H1 (cell line): ENCODE measurements at regions not wholly inside any gene's neighbourhood (a gene's known extent, or its start where the extent isn't known, plus 50 kb on each side); places are given as distances from the start of the nearest gene placed in this dataset.
A peak's percentile ranks its signal among the peaks of the same experiment; 100 is the strongest.

Experiments used
- CTCF ChIA-PET: fragments of 300-600 bp; sonication (Branson Sonifier 250); formaldehyde crosslinking; loops from one replicate; lab custom pipeline; 2021; ENCODE audit not compliant: partially characterized antibody; lab: Charles Lee
- POLR2A ChIA-PET: fragments of 300-600 bp; sonication (Branson Sonifier 250); formaldehyde crosslinking; loops from one replicate; lab custom pipeline; 2021; ENCODE audit warnings: inconsistent platforms; ENCODE audit not compliant: partially characterized antibody; lab: Charles Lee
- DNase-seq, 2 experiments: peaks; one replicate each; pipeline versions ENCODE4 v3.0.0 to v3.0.0-alpha.2; 2010 to 2022; ENCODE audit warnings: low spot score in 2 of 2, low read depth in 1 of 2, mixed read lengths in 1 of 2
- FAIRE-seq: peaks from 2 replicates; lab custom pipeline; 2011; peaks lifted over from hg19 to GRCh38; lab: Jason Lieb, UNC
- H2AFZ ChIP-seq: 2 replicates; pipeline ENCODE4 v1.8.1; 2012; ENCODE audit warnings: low read length, inconsistent platforms
- H2AK5ac ChIP-seq: 2 replicates; pipeline ENCODE4 v1.6.1; 2013; ENCODE audit warnings: low read depth, low read length
- H2BK120ac ChIP-seq: replicated peaks from 2 replicates; pipeline ENCODE3; 2013; ENCODE audit warnings: low read depth, low read length, inconsistent platforms
- H2BK12ac ChIP-seq: 2 replicates; pipeline ENCODE4 v1.6.1; 2013; ENCODE audit warnings: low read depth, low read length
- H2BK15ac ChIP-seq: 2 replicates; pipeline ENCODE4 v1.6.1; 2013; ENCODE audit warnings: low read length
- H2BK20ac ChIP-seq: 2 replicates; pipeline ENCODE4 v1.6.1; 2013; ENCODE audit warnings: low read length
- H2BK5ac ChIP-seq: 2 replicates; pipeline ENCODE4 v1.6.1; 2013; ENCODE audit warnings: low read depth, low read length
- H3K14ac ChIP-seq: 2 replicates; pipeline ENCODE4 v1.6.1; 2013; ENCODE audit warnings: inconsistent platforms; ENCODE audit not compliant: insufficient read length
- H3K18ac ChIP-seq: 2 replicates; pipeline ENCODE4 v1.6.1; 2013; ENCODE audit warnings: low read length; ENCODE audit errors: extremely low read depth
- H3K23ac ChIP-seq: 2 replicates; pipeline ENCODE4 v1.6.1; 2013; ENCODE audit warnings: inconsistent platforms; ENCODE audit not compliant: insufficient read length
- H3K23me2 ChIP-seq: 2 replicates; pipeline ENCODE4 v1.6.1; 2013; ENCODE audit warnings: low read depth, low read length
- H3K27ac ChIP-seq: 2 replicates; pipeline ENCODE4 v1.6.1; 2011; ENCODE audit warnings: low read depth, low read length, inconsistent platforms
- H3K27me3 ChIP-seq, 4 experiments: replicated peaks in 1 of 4; 1 replicate in 1 of 4; 2 replicates in 3 of 4; pipeline versions ENCODE4 v1.6.1 to v1.8.1; 2011 to 2013; ENCODE audit warnings: low read length in 3 of 4, mild to moderate bottlenecking in 3 of 4, inconsistent platforms in 2 of 4, mixed read lengths in 2 of 4, moderate library complexity in 1 of 4; ENCODE audit not compliant: control insufficient read depth in 3 of 4, insufficient read depth in 3 of 4; ENCODE audit errors: extremely low read depth in 1 of 4
- H3K36me3 ChIP-seq, 4 experiments: 2 replicates each; pipeline versions ENCODE4 v1.6.1 to v1.8.1; 2011 to 2013; ENCODE audit warnings: mild to moderate bottlenecking in 4 of 4, low read length in 3 of 4, moderate library complexity in 2 of 4, control low read depth in 1 of 4, inconsistent platforms in 1 of 4; ENCODE audit not compliant: insufficient read depth in 4 of 4, control insufficient read depth in 2 of 4
- H3K4ac ChIP-seq: replicated peaks from 2 replicates; pipeline ENCODE3; 2013; ENCODE audit warnings: low read length, low read depth, mixed read lengths, inconsistent platforms; ENCODE audit not compliant: insufficient read length
- H3K4me1 ChIP-seq, 4 experiments: replicated peaks in 1 of 4; 1 replicate in 1 of 4; 2 replicates in 3 of 4; pipeline versions ENCODE4 v1.6.1 to v1.8.1; 2011 to 2013; ENCODE audit warnings: low read length in 3 of 4, inconsistent platforms in 2 of 4, mixed read lengths in 1 of 4; ENCODE audit not compliant: insufficient read depth in 4 of 4, control insufficient read depth in 3 of 4
- H3K4me2 ChIP-seq, 2 experiments: 2 replicates each; pipeline versions ENCODE4 v1.6.1 to v1.8.1; 2011 to 2013; ENCODE audit warnings: low read depth in 2 of 2, low read length in 2 of 2, control low read depth in 1 of 2, inconsistent platforms in 1 of 2, mild to moderate bottlenecking in 1 of 2; ENCODE audit not compliant: insufficient read depth in 1 of 2
- H3K4me3 ChIP-seq, 4 experiments: fragments of 200-600, 300-600 bp in 1 of 4; sonication (generic), shearing (Covaris generic), sonication (Bioruptor Twin) in 1 of 4; 2 replicates each; pipeline versions ENCODE4 v1.5.1 to v1.8.1; 2011 to 2016; ENCODE audit warnings: low read length in 4 of 4, low read depth in 3 of 4, control low read depth in 2 of 4, inconsistent platforms in 2 of 4, mild to moderate bottlenecking in 2 of 4, mixed read lengths in 1 of 4, moderate library complexity in 1 of 4; ENCODE audit not compliant: insufficient read depth in 2 of 4; ENCODE audit errors: extremely low read depth in 1 of 4
- H3K56ac ChIP-seq: replicated peaks from 2 replicates; pipeline ENCODE3; 2013; ENCODE audit warnings: low read depth, mild to moderate bottlenecking, mixed read lengths, low read length, inconsistent platforms; ENCODE audit not compliant: insufficient read length
- H3K79me1 ChIP-seq: 2 replicates; pipeline ENCODE4 v1.6.1; 2013; ENCODE audit warnings: low read depth, low read length, control low read depth
- H3K79me2 ChIP-seq, 2 experiments: 2 replicates each; pipeline versions ENCODE4 v1.6.1 to v1.8.1; 2012 to 2013; ENCODE audit warnings: low read length in 2 of 2, mild to moderate bottlenecking in 2 of 2, inconsistent platforms in 1 of 2; ENCODE audit not compliant: insufficient read depth in 2 of 2, control insufficient read depth in 1 of 2
- H3K9ac ChIP-seq, 4 experiments: replicated peaks in 1 of 4; 1 replicate in 1 of 4; 2 replicates in 3 of 4; pipeline versions ENCODE4 v1.6.1 to v1.8.1; 2011 to 2013; ENCODE audit warnings: low read depth in 3 of 4, low read length in 3 of 4, control low read depth in 2 of 4, mild to moderate bottlenecking in 2 of 4, moderate library complexity in 2 of 4, inconsistent platforms in 1 of 4; ENCODE audit errors: extremely low read depth in 1 of 4
- H3K9me3 ChIP-seq, 2 experiments: 2 replicates each; pipeline versions ENCODE4 v1.6.1 to v1.8.1; 2012 to 2013; ENCODE audit warnings: mild to moderate bottlenecking in 2 of 2, moderate library complexity in 2 of 2, control low read depth in 1 of 2, inconsistent platforms in 1 of 2, low read depth in 1 of 2, low read length in 1 of 2, mixed read lengths in 1 of 2; ENCODE audit not compliant: insufficient read depth in 2 of 2
- H4K20me1 ChIP-seq, 2 experiments: replicated peaks in 1 of 2; 2 replicates each; pipeline versions ENCODE3 to v1.8.1; 2011 to 2013; ENCODE audit warnings: inconsistent platforms in 2 of 2, low read length in 2 of 2, mild to moderate bottlenecking in 1 of 2; ENCODE audit not compliant: insufficient read depth in 2 of 2, control insufficient read depth in 1 of 2
- H4K5ac ChIP-seq: 2 replicates; pipeline ENCODE4 v1.6.1; 2013; ENCODE audit warnings: low read length, low read depth, mixed read lengths, inconsistent platforms; ENCODE audit not compliant: insufficient read length
- H4K8ac ChIP-seq: 2 replicates; pipeline ENCODE4 v1.8.0; 2013; ENCODE audit warnings: mild to moderate bottlenecking, moderate library complexity, low read length, inconsistent platforms; ENCODE audit not compliant: insufficient read depth; ENCODE audit errors: extremely low read depth
- H4K91ac ChIP-seq: replicated peaks from 2 replicates; pipeline ENCODE3; 2013; ENCODE audit warnings: low read length, mixed read lengths, inconsistent platforms; ENCODE audit not compliant: insufficient read length
- BCL11A ChIP-seq, 2 experiments: IDR thresholded peaks; one replicate each; pipeline ENCODE4 v1.6.1; 2011; ENCODE audit warnings: low read depth in 2 of 2, low read length in 2 of 2, mild to moderate bottlenecking in 2 of 2
- CREB1 ChIP-seq: IDR thresholded peaks from 2 replicates; pipeline ENCODE4 v1.6.1; 2012; ENCODE audit warnings: inconsistent platforms
- GABPA ChIP-seq: IDR thresholded peaks from 2 replicates; pipeline ENCODE4 v1.6.1; 2011; ENCODE audit warnings: mild to moderate bottlenecking, low read length, moderate library complexity, borderline replicate concordance; ENCODE audit not compliant: insufficient read depth
- HDAC6 ChIP-seq: IDR thresholded peaks from one replicate; pipeline ENCODE4 v1.7.1; 2012; ENCODE audit warnings: low read depth, mild to moderate bottlenecking, inconsistent platforms, low read length, moderate library complexity
- MAFK ChIP-seq: IDR thresholded peaks from 2 replicates; pipeline ENCODE4 v1.6.1; 2012; ENCODE audit warnings: low read depth, mild to moderate bottlenecking, improper control_type of control experiment, low read length
- NANOG ChIP-seq: IDR thresholded peaks from 2 replicates; pipeline ENCODE4 v1.6.1; 2011; ENCODE audit warnings: low read length, low read depth, mild to moderate bottlenecking, inconsistent platforms; ENCODE audit not compliant: insufficient read depth, poor library complexity, severe bottlenecking
- NRF1 ChIP-seq: IDR thresholded peaks from 2 replicates; pipeline ENCODE4 v1.6.1; 2011; ENCODE audit warnings: mild to moderate bottlenecking, low read depth, low read length, improper control_type of control experiment
- PHF8 ChIP-seq: fragments of 200-600 bp; sonication (generic); conservative IDR thresholded peaks from 2 replicates; pipeline ENCODE4 v1.7.1; 2012; ENCODE audit warnings: low read depth, mild to moderate bottlenecking, inconsistent platforms, low read length, moderate library complexity
- POLR2A ChIP-seq, 2 experiments: IDR thresholded peaks; 1 replicate in 1 of 2; 2 replicates in 1 of 2; pipeline ENCODE4 v1.6.1; 2011; ENCODE audit warnings: low read depth in 2 of 2, low read length in 2 of 2, mild to moderate bottlenecking in 2 of 2; ENCODE audit errors: control extremely low read depth in 1 of 2
- RNF2 ChIP-seq: fragments of 200-900, 300-1000 bp; sonication (generic); IDR thresholded peaks from 2 replicates; pipeline ENCODE4 v1.7.1; 2016; ENCODE audit warnings: borderline replicate concordance, low read depth, mild to moderate bottlenecking, antibody characterized with exemption, low read length; ENCODE audit not compliant: poor library complexity, severe bottlenecking; ENCODE audit errors: missing control alignments
- SIRT6 ChIP-seq: IDR thresholded peaks from one replicate; pipeline ENCODE4 v1.7.1; 2012; ENCODE audit warnings: low read length, inconsistent platforms
- SP1 ChIP-seq: IDR thresholded peaks from 2 replicates; pipeline ENCODE4 v1.6.1; 2011; ENCODE audit warnings: low read depth, low read length
- SP2 ChIP-seq: IDR thresholded peaks from 2 replicates; pipeline ENCODE4 v1.6.1; 2012; ENCODE audit warnings: mild to moderate bottlenecking, low read length, inconsistent platforms
- SUZ12 ChIP-seq: fragments of 200-600 bp; sonication (generic); IDR thresholded peaks from 2 replicates; pipeline ENCODE4 v1.6.1; 2012; ENCODE audit warnings: mild to moderate bottlenecking, inconsistent platforms, low read length, moderate library complexity, mixed read lengths
- TEAD4 ChIP-seq: IDR thresholded peaks from 2 replicates; pipeline ENCODE4 v1.6.1; 2012; ENCODE audit warnings: low read depth, low read length, inconsistent platforms, mixed read lengths
- YY1 ChIP-seq: IDR thresholded peaks from 2 replicates; pipeline ENCODE4 v1.6.1; 2011; ENCODE audit warnings: low read depth, mild to moderate bottlenecking, low read length

GRCh38 chr4:132542228-132542627 lies 606.9 kb upstream of the PCDH10 start:
- Histone ChIP-seq H3K23me2 (no peaks in the 10 kb centered on the region), H3K23ac (no peak overlapping the region), H3K27me3 (no peaks in the 10 kb centered on the region), H4K20me1 (no peaks in the 10 kb centered on the region), H4K5ac (no peak overlapping the region), H3K4me1 (no peaks in the 10 kb centered on the region), H3K27ac (no peak overlapping the region), H3K4ac (no peak overlapping the region), H3K56ac (no peak overlapping the region), H3K4me2 (no peak overlapping the region), H2BK20ac (peak overlapping the region; percentile 69), H2AFZ (no peak overlapping the region), H3K18ac (no peak overlapping the region), H3K14ac (no peak overlapping the region), H3K79me1 (no peaks in the 10 kb centered on the region), H2BK12ac (no peak overlapping the region), H3K79me2 (no peaks in the 10 kb centered on the region), H2BK15ac (no peak overlapping the region), H2AK5ac (peak overlapping the region; percentile 82; the same call in 1 of the 2 replicates), H2BK120ac (no peak overlapping the region), H2BK5ac (no peak overlapping the region), H4K8ac (no peak overlapping the region), H4K91ac (no peak overlapping the region), H3K9ac (no peak overlapping the region), H3K9me3 (peaks cover 0 to 18% of the 10 kb centered on the region in 2 experiments; a peak in 1 of 4 replicates), H3K36me3 (peaks cover 0 to 4% (median 0%) of the 10 kb centered on the region in 4 experiments; a peak in 2 of 8 replicates), H3K4me3 (no peak overlapping the region)
- ChIA-PET POLR2A (no interaction called here), CTCF (no interaction called here)
- DNase-seq (no peak), FAIRE-seq (no peak)
- TF ChIP-seq BCL11A (IDR thresholded peaks at IDR 0.05; ENCODE audit: low read depth in 2 of 2, low read length in 2 of 2) (no peak), NRF1 (no peak), YY1 (no peak), TEAD4 (no peak), SUZ12 (no peak), POLR2A (IDR thresholded peaks at IDR 0.05; ENCODE audit: control extremely low read depth in 1 of 2, low read depth in 2 of 2, low read length in 2 of 2) (no peak), SP1 (no peak), PHF8 (no peak), MAFK (no peak), GABPA (no peak), HDAC6 (no peak), CREB1 (no peak), NANOG (no peak), RNF2 (no peak), SP2 (no peak), SIRT6 (no peak)
